Loucy (cell line): ENCODE measurements at regions not wholly inside any gene's neighbourhood (a gene's known extent, or its start where the extent isn't known, plus 50 kb on each side); places are given as distances from the start of the nearest gene placed in this dataset.

Experiments used
- EZH2phosphoT487 ChIP-seq: fragments of 200-600 bp; IDR thresholded peaks from 2 replicates; pipeline ENCODE4 v1.6.1; 2018; ENCODE audit warnings: antibody characterized with exemption, mild to moderate bottlenecking, moderate library complexity, borderline replicate concordance
- TF ChIP-seq, protein P1 (sequence below): fragments of 200-600 bp; sonication (generic); conservative IDR thresholded peaks from 2 replicates; pipeline ENCODE4 v1.5.1; 2014; ENCODE audit warnings: mild to moderate bottlenecking, antibody characterized with exemption, low read length

DNA sequence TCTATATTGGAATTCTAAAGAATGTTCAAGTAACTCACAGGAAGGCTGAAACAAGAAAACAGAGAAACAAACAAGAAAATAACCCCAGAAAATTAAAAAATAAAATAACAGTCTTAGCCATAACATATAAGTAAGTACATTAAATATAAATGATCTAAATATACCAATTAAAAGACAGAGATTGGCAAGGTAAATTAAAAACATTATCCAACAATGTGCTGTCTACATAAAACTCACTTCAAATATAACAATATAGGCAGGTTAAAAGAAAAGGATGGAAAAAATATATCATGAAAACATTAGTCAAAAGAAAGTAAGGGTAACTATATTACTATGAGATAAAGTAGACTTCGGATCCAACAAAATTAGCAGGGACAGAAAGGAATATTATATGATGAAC, 98.1 kb upstream of the NANOS1 start:
- TF ChIP-seq, protein P1, sequence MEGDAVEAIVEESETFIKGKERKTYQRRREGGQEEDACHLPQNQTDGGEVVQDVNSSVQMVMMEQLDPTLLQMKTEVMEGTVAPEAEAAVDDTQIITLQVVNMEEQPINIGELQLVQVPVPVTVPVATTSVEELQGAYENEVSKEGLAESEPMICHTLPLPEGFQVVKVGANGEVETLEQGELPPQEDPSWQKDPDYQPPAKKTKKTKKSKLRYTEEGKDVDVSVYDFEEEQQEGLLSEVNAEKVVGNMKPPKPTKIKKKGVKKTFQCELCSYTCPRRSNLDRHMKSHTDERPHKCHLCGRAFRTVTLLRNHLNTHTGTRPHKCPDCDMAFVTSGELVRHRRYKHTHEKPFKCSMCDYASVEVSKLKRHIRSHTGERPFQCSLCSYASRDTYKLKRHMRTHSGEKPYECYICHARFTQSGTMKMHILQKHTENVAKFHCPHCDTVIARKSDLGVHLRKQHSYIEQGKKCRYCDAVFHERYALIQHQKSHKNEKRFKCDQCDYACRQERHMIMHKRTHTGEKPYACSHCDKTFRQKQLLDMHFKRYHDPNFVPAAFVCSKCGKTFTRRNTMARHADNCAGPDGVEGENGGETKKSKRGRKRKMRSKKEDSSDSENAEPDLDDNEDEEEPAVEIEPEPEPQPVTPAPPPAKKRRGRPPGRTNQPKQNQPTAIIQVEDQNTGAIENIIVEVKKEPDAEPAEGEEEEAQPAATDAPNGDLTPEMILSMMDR, result no peak
- no peak for TF ChIP-seq EZH2phosphoT487
